T-helper 22 cell (primary cell): ENCODE measurements at regions not wholly inside any gene's neighbourhood (a gene's known extent, or its start where the extent isn't known, plus 50 kb on each side); places are given as distances from the start of the nearest gene placed in this dataset.

ENCODE experiments used
- DNase-seq: peaks from one replicate; pipeline ENCODE4 v3.0.0-alpha.2; 2020; ENCODE audit warnings: low read depth

DNA sequence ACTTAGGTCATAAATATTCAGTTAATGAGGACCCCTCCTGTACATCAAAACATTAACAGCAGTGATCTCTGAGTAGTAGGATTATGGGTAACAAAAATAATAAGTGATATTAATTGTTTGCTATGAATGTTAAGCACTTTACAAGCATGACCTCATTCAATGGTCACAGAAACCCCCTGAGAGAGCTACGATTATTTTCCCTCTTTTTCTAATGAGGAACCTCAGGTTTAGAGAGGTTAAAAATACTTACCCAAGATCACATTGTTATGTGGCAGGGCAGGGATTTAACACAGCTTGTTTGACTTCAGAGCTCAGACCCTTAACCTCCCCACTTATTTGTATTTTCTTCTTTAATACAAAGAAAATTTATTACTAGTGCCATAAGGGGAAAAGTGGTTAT is 228.2 kb downstream of the TBL1XR1 start:
- DNase-seq = no peak

DNA sequence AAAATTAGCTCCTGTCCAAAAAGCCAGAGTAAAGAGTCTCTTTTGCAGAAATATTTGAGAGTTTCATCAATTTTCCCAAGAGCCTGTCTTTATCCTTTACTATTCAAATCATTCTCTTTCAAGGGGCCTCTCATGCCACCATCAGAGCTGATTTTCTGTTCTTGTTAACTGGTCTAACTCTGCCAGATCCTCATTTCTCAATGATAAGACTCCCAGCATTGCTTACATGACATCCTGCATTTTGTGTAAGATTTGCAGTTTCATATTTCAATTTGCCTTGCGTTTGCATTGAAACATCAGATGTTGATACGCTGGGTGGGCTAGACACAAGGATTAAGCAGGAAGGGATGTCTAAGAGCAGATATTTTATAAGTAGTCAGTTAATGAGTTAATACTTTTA is 228.7 kb downstream of the TBL1XR1 start:
- no peak for DNase-seq

DNA sequence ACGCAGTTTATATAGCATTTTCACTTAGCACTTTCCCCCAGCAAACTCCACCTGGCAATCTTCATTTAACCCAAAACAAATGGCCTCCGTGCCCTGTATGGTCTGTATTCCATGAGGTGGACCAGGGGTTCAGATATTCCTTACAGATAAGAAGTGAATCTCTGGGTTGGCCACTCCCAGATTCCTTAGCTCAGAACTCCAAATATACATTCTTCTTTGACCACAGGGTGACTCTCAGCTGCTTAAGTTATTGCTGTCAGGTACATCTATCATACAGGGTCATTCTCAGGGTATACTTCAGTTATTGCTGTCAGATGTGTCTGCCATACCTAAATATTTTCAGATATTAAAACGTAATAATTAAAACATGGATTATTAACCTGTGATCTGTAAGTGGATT is 229.8 kb downstream of the TBL1XR1 start:
- DNase-seq = no peak

DNA sequence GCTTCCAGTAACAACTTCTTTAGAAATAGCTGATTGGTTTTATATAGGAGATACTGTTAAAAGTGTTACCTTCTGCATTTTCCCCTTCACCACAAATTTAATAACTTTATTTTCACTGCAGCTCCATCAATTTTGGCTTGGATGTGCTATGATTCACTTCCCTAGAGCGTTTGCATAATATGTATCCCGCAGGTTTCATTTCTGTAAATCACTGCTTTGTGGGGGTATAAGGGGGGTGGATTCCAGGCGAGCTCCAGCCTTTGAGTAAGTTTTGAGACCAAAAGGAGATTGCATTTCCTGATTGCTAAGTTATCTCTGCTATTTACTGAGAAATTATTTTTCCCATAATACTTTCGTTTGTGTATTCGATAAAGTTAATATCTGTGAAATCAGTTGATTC is 232.6 kb downstream of the TBL1XR1 start:
- DNase-seq = no peak

DNA sequence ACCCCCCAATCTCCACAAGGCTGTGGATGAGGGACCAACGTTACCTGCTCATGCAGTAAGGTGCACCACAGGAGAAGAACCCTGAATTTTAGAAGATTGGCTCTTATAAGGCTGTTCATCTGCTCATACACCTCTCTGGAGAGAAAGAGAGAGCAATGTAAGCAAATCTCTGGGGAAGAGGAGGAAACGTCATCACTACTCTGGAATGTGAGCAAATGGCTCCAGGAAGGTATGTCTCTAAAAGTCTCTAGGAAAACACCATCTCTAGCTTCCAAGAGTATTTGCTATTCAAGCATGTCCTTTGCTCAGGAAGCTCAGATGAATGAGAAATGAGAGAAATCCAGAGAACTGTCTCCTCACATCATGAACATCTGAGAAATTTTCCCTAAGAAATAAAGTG is 235.4 kb downstream of the TBL1XR1 start:
- DNase-seq = no peak

DNA sequence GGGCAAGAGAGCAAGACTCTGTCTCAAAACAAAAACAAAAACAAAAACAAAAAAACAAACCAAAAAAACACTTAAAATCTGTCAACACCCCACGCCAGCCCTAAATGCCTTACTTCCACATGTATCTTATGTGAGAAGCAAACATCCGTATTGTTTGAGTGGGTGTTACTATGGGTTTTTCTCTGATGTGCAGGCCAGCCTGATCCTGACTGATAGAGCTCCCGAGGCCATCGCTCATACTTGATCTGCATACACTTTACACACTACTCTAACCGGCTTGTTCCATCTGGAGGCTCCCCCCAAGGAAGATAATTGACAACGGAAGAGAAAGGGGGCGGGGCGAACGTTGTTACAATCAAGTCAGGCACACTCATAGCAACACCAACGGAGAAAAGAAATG is 237.4 kb downstream of the TBL1XR1 start:
- DNase-seq = no peak

DNA sequence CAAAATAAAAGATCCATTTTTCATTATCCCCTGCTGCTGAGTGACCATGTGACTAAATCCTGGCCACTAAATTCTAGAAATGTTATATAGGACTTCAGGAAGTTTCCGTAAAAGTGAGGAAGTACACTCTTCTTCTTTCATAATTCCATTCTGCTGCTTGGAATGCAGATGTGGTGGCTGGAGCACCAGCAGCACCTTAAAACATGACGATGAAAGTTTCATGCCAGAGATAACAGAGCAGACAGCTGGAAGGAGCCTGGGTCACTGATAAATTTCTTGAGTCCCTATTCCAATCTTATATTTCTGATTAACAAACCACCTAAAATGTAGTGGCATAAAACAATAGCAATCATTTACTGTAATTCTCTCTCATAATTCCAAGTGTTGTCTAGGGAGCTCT is 238.7 kb downstream of the TBL1XR1 start:
- DNase-seq = no peak

DNA sequence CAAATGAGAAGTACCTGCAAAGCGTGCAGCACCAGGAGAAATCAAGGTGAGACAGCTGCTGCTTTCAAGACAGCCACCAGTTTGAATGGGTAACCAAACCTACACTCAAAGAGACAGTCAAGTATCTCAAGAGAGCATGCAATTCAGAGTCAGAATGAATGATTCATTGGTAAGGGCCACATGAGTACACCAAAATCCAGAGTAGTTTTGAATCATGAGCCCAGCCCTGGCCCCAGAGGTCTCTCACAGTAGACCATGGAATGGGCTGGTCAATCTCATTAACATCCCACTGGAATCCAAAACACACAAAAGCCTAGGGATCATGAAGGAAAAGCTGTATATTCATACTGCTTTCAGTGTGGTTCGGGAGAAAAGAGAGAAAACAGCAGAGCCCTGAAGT is 242.8 kb downstream of the TBL1XR1 start:
- DNase-seq = no peak

DNA sequence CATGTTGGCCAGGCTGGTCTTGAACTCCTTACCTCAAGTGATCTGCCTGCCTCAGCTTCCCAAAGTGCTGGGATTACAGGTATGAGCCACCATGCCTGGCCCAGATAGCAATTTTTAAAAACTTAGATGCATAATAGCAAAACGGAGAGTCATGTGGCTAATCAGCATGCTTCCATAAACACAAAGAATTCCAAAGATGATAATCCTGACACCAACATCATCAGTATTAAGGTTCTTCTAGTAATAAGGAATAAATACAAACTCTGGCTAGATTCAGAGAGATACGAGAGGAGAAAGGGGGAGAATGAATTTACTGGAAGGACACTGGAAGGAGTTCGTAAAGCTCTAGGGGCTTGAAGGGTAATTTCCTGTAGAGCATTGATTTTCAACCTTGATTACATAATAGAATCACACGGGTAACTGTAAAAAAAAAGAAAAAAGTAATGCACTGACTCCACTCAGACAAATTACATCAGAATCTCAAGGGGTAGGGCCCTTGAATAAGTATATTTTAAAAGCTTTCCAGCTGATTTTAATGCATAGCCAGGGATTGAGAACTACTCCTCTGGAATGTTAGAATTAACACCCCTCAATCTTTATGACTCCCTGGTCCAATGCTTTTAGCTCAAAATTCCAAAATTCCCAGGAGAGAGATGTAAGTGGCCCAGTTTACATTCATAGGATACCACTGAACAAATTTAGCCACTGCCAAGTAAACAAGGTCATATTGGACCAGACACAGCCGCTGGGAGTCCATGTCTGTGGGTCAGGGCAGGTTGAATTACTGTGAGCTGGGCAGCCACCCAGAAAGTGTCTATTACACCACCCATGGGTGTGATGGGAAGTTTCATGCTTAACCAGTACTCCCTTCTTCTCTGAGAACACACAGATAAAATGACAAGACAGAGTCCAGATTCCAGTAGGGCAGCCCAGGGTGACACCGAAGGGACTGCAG is 243.9 kb downstream of the TBL1XR1 start:
- DNase-seq = no peak

DNA sequence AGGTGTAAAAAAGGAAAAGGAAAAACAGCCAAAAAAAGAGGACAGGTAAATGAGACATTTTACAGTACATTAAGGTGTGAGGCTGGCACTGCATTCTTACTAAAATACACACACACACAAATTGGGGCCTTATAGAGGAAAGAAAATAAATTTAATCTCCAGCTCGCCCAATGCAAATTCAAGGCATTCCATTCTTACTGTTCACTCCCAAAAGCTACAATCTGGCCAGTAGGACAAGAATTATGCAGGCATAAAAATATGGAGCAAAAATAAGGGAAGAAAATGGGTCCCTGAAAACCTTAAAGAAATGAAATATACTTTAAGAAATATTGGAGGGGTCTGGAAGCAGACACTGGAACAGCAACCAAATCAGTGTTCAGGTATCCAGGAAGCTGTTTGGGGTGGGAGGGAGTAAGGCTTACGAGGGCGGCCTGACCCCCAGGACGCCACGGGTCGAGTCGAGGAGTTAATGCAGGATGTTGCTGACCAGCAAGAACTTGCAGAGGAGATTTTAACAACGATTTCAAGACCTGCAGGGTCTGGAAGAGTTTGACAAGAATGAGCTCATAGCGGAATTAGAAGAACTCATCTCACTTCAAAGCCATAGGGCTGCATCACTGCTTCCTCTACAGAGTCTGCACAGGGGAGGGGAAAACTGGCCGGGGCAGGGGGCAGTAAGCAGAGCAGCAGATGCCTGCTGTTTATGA is 245.5 kb downstream of the TBL1XR1 start:
- no peak for DNase-seq

DNA sequence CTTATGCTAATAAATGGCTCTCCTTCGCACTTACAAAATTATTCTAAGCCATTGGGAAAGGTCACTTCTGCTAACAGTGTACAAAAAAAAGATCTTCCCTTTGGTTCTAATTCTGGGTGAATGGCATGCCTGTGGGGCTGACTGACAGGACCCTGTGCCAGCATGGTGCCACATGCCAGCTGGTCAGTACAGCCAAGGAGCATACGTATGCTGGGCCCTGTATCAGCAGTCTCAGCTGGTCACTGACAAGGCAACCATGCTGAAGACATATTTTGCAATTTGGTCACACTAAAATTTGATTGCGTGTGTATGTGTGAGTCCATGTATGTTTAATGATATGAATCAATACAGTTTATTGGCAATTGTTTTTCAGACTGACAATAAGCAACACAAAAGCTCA is 246.1 kb downstream of the TBL1XR1 start:
- DNase-seq = no peak

DNA sequence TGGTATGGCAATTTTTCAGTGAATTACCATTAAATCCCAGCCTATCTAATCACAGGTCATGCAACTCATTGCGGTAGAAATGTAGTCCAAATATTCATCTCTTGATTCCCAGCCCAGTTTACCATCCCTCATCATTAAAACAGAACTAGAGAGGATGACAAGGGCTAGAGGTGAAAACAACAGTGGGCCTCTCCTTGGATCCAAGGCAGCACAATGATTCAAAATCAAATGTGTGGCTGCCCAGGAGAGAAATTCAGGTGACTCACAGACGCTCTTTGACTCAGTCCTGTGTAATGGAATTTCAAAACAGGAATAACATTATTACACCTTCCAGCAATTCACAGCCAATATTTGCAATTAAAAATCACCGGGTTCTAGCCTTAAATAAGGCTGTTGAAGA is 246.5 kb downstream of the TBL1XR1 start:
- DNase-seq = no peak

DNA sequence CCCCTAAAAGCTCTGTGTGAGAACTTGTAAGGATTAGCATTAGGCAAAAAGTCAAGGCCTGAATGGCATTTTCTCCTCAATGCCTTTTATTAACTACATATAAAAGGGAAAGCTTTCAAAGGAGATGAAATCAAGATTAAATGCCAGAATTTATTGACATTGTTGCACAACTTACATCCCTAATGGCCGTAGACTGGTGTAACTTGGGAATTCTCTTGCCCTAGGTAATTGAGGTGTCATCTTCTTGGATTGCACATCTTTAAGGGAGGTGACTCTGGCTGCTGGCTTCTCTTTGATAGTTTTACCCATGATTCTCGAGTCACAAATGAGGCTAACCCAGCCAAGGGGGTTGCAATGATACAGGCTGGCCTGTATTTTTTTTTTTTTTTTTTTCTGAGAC is 249.1 kb downstream of the TBL1XR1 start:
- no peak for DNase-seq

DNA sequence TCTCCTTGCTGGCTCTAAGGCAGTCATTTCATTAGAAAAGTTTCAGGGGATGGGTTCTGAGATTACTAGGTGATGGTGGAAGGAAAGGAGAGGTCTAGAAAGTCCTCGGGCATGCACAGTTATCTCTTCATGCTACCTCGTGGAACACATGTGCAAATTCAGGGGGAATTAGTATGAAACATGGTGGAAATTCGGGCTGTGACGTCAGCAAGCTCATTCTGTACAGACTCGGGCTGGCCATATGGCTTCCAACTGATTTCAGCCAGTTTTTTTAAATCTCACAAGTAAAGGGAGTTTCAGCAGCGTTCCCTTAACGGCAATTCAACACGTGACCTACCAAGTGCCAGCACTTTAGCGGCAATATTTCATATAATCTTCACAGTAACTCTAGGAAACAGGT is 251.1 kb downstream of the TBL1XR1 start:
- no peak for DNase-seq

DNA sequence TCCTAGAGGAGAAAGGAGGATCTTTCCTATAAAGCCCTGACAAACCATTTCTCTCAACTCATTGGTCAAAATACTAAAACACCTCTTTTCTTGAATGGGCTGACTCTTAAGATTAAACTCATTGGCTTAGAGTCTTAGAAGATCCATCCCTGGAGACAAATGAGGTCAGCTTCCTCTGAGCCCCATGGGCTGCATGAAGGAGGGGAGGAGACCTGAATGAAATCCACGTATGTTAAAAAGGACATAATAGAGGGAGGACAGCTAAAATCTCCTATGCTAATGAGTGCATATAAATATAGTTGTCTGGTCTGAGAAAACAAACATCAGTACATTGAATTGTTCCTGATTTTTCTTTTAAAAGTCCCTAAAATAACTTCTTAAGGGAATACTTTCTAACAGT is 255.0 kb downstream of the TBL1XR1 start:
- no peak for DNase-seq

DNA sequence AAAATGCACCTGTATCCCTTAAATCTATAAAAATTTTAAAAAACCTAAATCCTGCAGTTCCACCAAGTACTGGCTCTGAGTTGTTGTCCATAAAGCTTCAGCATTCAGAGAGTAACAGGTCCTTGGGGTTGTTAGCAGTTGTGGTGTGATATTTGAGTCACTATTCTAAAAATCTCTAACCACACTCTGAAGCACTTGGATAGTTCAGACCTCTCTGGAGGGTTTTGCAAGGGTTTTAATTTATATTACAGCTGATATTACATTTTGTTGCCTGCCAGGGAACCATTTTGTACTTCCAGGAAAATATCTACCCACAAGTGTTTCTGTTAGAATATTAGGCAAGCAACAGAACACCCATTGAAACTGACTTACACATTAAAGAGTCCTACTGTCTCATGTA is 255.6 kb downstream of the TBL1XR1 start:
- no peak for DNase-seq

DNA sequence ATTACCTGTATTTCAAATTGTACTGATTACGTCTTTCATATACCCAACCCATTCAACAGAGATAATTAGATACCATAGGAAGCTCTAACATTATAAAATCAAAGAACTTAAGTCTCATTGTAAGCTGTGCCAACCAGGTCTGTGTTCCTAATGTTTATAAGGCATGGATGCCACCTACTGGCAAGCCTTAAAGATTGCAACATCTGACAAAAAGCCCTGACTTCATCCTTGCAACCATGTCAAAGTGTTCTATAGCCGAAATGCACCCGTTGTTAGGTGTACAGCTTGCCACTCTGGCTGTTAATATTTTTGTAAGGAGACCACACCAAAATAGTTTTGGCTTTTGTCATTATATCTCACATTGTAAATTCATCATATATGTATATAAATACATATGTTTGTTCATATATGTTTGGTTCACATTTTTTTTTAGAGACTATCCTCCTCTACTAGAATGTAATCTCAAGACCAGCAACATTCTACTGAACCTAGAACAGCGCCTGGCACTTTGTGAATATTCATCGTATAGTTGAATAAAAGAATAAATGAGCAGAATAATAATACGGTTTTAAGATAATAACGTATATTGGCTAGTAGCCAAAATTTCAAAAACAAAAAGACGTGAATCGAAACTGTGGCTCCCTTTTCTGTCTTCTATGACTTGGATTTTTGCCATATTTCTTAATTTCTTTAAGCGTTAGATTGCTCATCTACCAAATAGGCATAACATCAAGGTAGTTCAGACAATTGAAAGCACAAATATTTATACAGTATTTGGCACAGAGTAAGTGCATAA is 258.1 kb downstream of the TBL1XR1 start:
- DNase-seq = no peak

DNA sequence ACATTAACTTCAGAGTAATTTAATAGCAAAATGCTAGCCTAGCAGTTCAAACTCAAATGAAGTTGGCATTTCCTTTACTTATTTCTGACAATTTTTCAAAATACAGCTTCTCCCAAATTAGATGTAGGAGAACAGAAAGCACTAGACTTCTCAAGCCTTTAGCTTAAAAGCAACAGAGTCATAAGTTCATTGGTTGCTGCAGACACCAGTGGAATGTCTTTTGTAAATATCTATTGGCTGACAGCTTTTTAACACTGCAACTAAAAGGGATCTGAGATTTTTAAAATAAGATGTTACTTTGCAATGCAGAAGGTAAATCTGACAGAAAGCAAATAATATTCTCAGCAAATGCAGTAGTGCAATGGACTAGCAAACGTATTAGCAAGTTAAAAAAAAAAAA is 259.3 kb downstream of the TBL1XR1 start:
- DNase-seq = no peak

DNA sequence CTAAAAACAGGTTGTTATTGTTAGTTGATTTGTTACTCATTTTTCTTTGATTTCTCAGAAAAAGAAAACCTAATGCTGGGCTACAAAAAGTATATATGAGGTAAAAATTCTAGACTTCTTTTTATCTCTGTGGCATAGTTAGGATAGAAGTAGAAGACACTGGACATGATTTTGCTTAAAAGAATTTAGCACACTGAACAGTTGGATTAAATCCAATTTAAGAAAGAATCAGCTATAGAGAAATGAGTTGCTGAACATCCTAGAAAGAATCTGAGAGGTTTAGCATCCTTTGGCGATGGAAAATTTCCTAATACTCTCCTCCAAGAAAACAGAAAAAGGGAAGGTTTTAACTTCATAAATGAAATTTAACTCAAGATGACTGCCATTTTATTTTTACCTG is 259.7 kb downstream of the TBL1XR1 start:
- DNase-seq = no peak

DNA sequence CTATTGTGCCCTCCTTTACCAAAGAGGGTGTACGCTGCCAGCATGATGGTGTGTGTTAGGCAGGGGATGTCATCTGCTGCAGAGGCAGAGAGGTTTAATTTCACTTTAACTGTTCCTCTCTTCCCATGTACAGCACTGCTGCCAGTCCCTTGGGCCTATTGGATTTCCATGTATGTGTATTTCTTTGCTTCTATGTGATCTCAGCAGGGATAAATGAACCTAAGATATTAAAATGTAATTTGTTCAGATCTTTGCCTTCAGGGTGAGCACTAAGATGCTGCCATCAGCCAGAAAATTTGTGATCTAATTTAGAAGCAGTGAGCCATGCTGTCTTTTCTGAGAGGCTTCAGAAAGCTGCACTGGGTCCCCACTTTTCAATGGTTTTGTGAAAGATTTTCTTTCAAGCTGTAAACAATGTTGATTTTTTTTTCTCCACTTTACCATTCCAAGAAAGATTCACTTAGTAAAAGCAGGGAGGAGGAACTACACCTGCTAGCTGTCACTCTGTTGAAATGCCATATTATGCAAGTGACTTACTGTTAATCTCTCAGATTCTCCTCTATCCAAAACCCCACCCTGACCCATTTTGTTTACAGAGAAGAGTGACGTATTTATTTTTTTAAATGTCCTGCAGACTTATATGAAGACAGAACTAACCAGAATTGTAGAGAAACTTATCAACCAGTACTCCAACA is 261.9 kb downstream of the TBL1XR1 start:
- no peak for DNase-seq

DNA sequence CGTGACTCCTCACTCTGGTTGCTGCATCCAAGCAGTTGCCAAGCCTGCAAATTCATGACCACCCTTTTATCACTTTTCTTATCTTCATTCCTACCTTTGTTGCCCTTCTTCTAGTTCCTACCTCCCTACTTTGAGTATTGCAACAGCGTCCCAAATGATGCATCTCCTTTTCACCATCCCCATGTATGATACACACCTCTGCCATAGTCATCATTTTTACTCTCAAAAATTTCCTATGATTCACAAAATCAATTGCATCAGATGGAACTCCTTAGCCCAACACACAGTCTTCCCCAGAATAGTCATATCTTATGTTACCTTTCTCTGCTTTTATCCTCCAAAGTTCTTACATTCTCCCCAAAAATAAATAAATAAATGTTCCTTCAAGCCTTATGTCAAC is 262.6 kb downstream of the TBL1XR1 start:
- DNase-seq = no peak

DNA sequence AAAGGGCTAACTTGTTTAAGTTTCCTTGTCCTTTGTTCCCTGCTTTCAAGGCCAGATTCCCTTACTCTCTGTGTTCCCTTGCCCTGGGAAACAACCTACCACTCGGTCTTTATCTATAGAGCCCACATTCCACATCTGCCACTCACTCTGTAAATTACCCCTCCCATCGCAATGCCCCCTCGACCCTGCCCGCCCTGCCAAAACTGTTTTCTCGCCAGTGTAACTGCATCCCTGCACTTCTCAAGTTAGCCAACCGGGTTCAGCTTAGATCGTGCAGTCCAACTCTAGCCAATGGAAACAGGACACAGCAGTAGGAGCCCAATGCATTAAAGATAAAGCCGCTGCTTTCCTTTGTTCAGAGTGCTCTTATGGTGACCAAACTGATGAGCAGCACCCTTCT is 263.6 kb downstream of the TBL1XR1 start:
- no peak for DNase-seq
